GM12891 (cell line): ENCODE measurements at regions not wholly inside any gene's neighbourhood (a gene's known extent, or its start where the extent isn't known, plus 50 kb on each side); places are given as distances from the start of the nearest gene placed in this dataset.

Experiments
- POLR2A ChIP-seq: IDR thresholded peaks from 2 replicates; pipeline ENCODE4 v1.6.1; 2011; ENCODE audit warnings: low read depth, low read length, control low read depth
- POLR2AphosphoS5 ChIP-seq: IDR thresholded peaks from 2 replicates; pipeline ENCODE4 v1.6.1; 2011; ENCODE audit warnings: low read depth, low read length, control low read depth
- SPI1 ChIP-seq: IDR thresholded peaks from 2 replicates; pipeline ENCODE4 v1.6.1; 2011; ENCODE audit warnings: low read depth, low read length, control low read depth

DNA sequence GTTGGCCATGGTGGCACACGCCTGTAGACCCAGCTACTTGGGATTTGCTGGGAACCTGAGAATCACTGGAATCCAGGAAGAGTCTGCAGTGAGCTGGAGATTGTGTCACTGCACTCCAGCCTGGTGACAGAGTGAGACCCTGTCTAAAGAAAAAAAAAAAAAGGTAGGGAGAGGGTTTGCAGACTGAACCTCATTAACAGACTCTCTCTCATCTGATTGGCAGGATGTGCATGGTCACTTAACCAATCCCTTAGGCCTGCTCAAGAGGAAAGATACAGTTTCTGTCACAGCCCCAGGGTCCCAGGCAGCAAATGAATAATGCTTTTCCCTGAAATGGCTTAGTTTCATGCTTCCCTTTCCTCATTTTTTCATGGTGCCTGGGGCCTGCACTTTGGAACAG is 160.5 kb upstream of the KCNJ16 start:
- TF ChIP-seq SPI1 (no peak), POLR2A (no peak), POLR2AphosphoS5 (no peak)
